Right atrium auricular region (tissue), 2 donors: ENCODE measurements at regions not wholly inside any gene's neighbourhood (a gene's known extent, or its start where the extent isn't known, plus 50 kb on each side); places are given as distances from the start of the nearest gene placed in this dataset.

Source experiments
- DNase-seq: peaks from one replicate; pipeline ENCODE4 v3.0.0-alpha.2; 2019; ENCODE audit warnings: low spot score
- H3K27ac ChIP-seq, 2 donors: fragments of 200-600 bp; sonication (generic); 1 replicate in 1 of 2; 2 replicates in 1 of 2; pipeline ENCODE4 v1.5.1; 2016 to 2019
- H3K27me3 ChIP-seq, 2 donors: fragments of 200-600 bp; sonication (generic); one replicate each; pipeline versions ENCODE4 v1.5.1 to v1.6.0; 2017 to 2019
- H3K36me3 ChIP-seq: fragments of 200-600 bp; sonication (generic); one replicate; pipeline ENCODE4 v1.5.1; 2016
- H3K4me1 ChIP-seq, 2 donors: fragments of 200-600 bp; sonication (generic); one replicate each; pipeline versions ENCODE4 v1.5.1 to v1.6.0; 2017 to 2019
- H3K4me3 ChIP-seq, 2 donors: fragments of 200-600 bp; sonication (generic); 1 replicate in 1 of 2; 2 replicates in 1 of 2; pipeline ENCODE4 v1.5.1; 2017 to 2019; ENCODE audit warnings: mild to moderate bottlenecking in 1 of 2, moderate library complexity in 1 of 2
- H3K9me3 ChIP-seq, 2 donors: fragments of 200-600 bp; sonication (generic); one replicate each; pipeline ENCODE4 v1.5.1; 2019
- TF ChIP-seq, protein P1 (sequence below), 2 donors: fragments of 200-600 bp; sonication (generic); IDR thresholded peaks; one replicate each; pipeline ENCODE4 v1.5.1; 2019; ENCODE audit warnings: antibody characterized with exemption in 2 of 2

GRCh38 chr5:74105126-74105780 lies 479.3 kb downstream of the ARHGEF28 start:
- no peaks in the 10 kb centered on the region for H3K27me3 ChIP-seq
- H3K9me3 ChIP-seq: no peaks in the 10 kb centered on the region
- no peak for DNase-seq
- TF ChIP-seq, protein P1, sequence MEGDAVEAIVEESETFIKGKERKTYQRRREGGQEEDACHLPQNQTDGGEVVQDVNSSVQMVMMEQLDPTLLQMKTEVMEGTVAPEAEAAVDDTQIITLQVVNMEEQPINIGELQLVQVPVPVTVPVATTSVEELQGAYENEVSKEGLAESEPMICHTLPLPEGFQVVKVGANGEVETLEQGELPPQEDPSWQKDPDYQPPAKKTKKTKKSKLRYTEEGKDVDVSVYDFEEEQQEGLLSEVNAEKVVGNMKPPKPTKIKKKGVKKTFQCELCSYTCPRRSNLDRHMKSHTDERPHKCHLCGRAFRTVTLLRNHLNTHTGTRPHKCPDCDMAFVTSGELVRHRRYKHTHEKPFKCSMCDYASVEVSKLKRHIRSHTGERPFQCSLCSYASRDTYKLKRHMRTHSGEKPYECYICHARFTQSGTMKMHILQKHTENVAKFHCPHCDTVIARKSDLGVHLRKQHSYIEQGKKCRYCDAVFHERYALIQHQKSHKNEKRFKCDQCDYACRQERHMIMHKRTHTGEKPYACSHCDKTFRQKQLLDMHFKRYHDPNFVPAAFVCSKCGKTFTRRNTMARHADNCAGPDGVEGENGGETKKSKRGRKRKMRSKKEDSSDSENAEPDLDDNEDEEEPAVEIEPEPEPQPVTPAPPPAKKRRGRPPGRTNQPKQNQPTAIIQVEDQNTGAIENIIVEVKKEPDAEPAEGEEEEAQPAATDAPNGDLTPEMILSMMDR (IDR thresholded peaks at IDR 0.05): no peak
- H3K4me1 ChIP-seq: peaks cover 0 to 20% of the 10 kb centered on the region in 2 donors
- no peak overlapping the region for H3K27ac ChIP-seq
- H3K36me3 ChIP-seq: no peaks in the 10 kb centered on the region
- H3K4me3 ChIP-seq: no peak overlapping the region

- TF ChIP-seq, protein P1 (IDR thresholded peaks at IDR 0.05): no peak
- DNase-seq: no peak
- Histone ChIP-seq H3K36me3 (no peaks in the 10 kb centered on the region), H3K27me3 (no peaks in the 10 kb centered on the region), H3K27ac (no peak overlapping the region), H3K4me1 (peaks cover 0 to 20% of the 10 kb centered on the region in 2 donors), H3K9me3 (peaks cover 0 to 9% of the 10 kb centered on the region in 2 donors), H3K4me3 (no peak overlapping the region)
These were observed 477.4 kb downstream of the ARHGEF28 start for GRCh38 chr5:74103131-74104023.

DNA sequence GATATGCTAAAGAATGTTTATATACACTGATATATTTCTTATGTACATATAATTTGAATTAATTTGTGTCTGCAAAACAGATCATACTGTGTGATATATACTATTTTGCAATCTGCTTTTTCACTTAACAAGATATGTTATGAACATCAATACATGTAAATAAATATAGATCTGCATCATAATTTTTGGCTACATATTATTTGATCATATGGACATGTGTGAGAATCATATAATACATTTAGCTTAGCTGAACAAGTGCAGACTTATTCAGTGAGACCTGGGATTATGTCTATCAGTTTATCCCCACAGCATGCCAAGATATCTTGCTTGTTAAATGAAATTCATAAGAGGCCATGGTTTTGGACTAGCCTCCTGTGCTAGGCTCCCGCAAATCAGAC lies 474.3 kb downstream of the ARHGEF28 start:
- H3K4me1 ChIP-seq: peaks cover 0 to 17% of the 10 kb centered on the region in 2 donors
- H3K27ac ChIP-seq: no peak overlapping the region
- no peak for DNase-seq
- no peaks in the 10 kb centered on the region for H3K27me3 ChIP-seq
- peaks cover 0 to 9% of the 10 kb centered on the region in 2 donors for H3K9me3 ChIP-seq
- H3K4me3 ChIP-seq: no peak overlapping the region
- H3K36me3 ChIP-seq: no peaks in the 10 kb centered on the region
- TF ChIP-seq, protein P1 (IDR thresholded peaks at IDR 0.05): no peak

- DNase-seq: no peak
- no peak overlapping the region for H3K4me3 ChIP-seq
- peaks cover 0 to 9% of the 10 kb centered on the region in 2 donors for H3K9me3 ChIP-seq
- no peaks in the 10 kb centered on the region for H3K27me3 ChIP-seq
- TF ChIP-seq, protein P1 (IDR thresholded peaks at IDR 0.05): no peak
- H3K36me3 ChIP-seq: no peaks in the 10 kb centered on the region
- H3K27ac ChIP-seq: no peak overlapping the region
- peaks cover 0 to 11% of the 10 kb centered on the region in 2 donors for H3K4me1 ChIP-seq
These were observed 473.7 kb downstream of the ARHGEF28 start for GRCh38 chr5:74099538-74100267.

DNA sequence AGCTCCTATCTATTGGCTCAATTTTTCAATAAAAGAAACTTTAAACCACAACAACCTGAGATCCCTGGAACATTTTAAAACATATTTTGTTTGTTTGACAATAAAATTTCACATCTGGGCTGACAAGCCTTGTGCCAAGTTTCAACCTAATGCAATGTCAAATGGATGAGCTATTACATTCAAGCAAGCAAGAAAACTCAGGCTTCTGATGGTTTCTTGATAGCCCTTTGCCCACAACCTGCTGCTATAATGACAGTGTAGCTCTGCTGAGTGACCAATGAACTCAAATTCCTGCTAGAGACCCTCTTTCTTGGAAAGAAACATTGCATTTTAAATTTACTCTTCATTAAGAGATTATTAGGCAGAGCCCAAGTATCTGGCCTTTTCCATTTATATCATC lies 472.9 kb downstream of the ARHGEF28 start:
- Histone ChIP-seq H3K9me3 (peaks cover 0 to 9% of the 10 kb centered on the region in 2 donors), H3K36me3 (no peaks in the 10 kb centered on the region), H3K27ac (no peak overlapping the region), H3K4me3 (no peak overlapping the region), H3K27me3 (no peaks in the 10 kb centered on the region), H3K4me1 (peaks cover 0 to 13% of the 10 kb centered on the region in 2 donors)
- TF ChIP-seq, protein P1 (IDR thresholded peaks at IDR 0.05): no peak
- no peak for DNase-seq
